Activated B cell treated with CpG ODN at 0.5 μM for 24 hours (primary cell): ENCODE measurements at regions not wholly inside any gene's neighbourhood (a gene's known extent, or its start where the extent isn't known, plus 50 kb on each side); places are given as distances from the start of the nearest gene placed in this dataset.

Source experiments
- ATAC-seq: fragments of 200-7000 bp; cut with Tn5 transposase; one replicate; pipeline ENCODE4 v1.10.0; 2021; ENCODE audit warnings: low read depth, mild to moderate bottlenecking, moderate library complexity
- CTCF ChIA-PET: fragments of 350-600 bp; sonication (Branson Sonifier 250); formaldehyde crosslinking; loops from one replicate; lab custom pipeline; 2021; ENCODE audit warnings: antibody characterized with exemption; lab: Charles Lee
- POLR2A ChIA-PET: fragments of 350-600 bp; sonication (Branson Sonifier 250); formaldehyde crosslinking; loops from one replicate; lab custom pipeline; 2021; ENCODE audit warnings: antibody characterized with exemption; lab: Charles Lee
- DNase-seq: peaks from one replicate; pipeline ENCODE4 v3.0.0; 2022
- H3K27ac Mint-ChIP-seq: one replicate; pipeline ENCODE4 v1.8.0; 2020; ENCODE audit warnings: mixed read lengths
- H3K27me3 Mint-ChIP-seq: one replicate; pipeline ENCODE4 v1.8.0; 2021; ENCODE audit warnings: mixed read lengths
- H3K36me3 Mint-ChIP-seq: one replicate; pipeline ENCODE4 v1.8.0; 2021; ENCODE audit warnings: low read depth, mixed read lengths
- H3K4me1 Mint-ChIP-seq: one replicate; pipeline ENCODE4 v1.8.0; 2021; ENCODE audit warnings: mixed read lengths
- H3K4me3 Mint-ChIP-seq: one replicate; pipeline ENCODE4 v1.8.0; 2020; ENCODE audit warnings: mild to moderate bottlenecking, mixed read lengths
- H3K9me3 Mint-ChIP-seq: one replicate; pipeline ENCODE4 v1.8.0; 2020; ENCODE audit warnings: mixed read lengths
- intact Hi-C: fragments of 100-400 bp; cut with micrococcal nuclease; formaldehyde crosslinking; loops from one replicate; pipeline ENCODE4 v1.15.1; 2024
- TF ChIP-seq, protein P1 (sequence below): fragments of 200-600 bp; IDR thresholded peaks from one replicate; pipeline ENCODE4 v1.8.0; 2022; ENCODE audit warnings: antibody characterized with exemption, mild to moderate bottlenecking

DNA sequence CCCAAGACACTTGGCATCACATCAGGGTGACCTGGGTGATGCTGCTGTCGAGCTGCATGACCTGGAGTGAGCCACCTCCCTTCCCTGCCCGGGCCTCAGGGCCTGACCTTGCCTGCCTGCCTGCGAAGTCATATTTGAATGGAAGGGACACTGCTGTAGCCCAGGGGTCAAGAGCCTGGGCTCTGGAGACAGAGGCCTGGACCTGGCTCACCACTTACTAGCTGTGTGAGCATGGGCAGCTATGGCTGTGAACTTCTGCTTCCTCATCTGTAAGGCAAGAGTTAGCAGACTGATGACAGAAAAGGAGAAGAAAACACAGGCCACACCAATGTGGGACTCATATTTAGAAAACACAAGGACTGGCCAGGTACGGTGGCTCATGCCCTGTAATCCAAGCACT, 118.7 kb downstream of the ZFP36L2 start:
- Mint-ChIP-seq H3K9me3 (peaks cover 2% of the 10 kb centered on the region), H3K27me3 (no peaks in the 10 kb centered on the region), H3K27ac (peak overlapping the region; percentile 85), H3K4me1 (peaks cover 65% of the 10 kb centered on the region), H3K36me3 (no peaks in the 10 kb centered on the region), H3K4me3 (peak overlapping the region; percentile 60)
- POLR2A ChIA-PET = interaction anchor here (0.6 to 2.1 kb wide), 4 partner anchors 61 to 146 kb away, joined by 3 to 7 read pairs (median 6); partner anchors contain the start of gene ZFP36L2
- intact Hi-C loops = loop anchor here (1.0 to 5.0 kb wide), 9 partner anchors 23 to 296 kb away; no protein-coding TSS in a partner anchor
- peak; percentile 55 for ATAC-seq
- TF ChIP-seq, protein P1, sequence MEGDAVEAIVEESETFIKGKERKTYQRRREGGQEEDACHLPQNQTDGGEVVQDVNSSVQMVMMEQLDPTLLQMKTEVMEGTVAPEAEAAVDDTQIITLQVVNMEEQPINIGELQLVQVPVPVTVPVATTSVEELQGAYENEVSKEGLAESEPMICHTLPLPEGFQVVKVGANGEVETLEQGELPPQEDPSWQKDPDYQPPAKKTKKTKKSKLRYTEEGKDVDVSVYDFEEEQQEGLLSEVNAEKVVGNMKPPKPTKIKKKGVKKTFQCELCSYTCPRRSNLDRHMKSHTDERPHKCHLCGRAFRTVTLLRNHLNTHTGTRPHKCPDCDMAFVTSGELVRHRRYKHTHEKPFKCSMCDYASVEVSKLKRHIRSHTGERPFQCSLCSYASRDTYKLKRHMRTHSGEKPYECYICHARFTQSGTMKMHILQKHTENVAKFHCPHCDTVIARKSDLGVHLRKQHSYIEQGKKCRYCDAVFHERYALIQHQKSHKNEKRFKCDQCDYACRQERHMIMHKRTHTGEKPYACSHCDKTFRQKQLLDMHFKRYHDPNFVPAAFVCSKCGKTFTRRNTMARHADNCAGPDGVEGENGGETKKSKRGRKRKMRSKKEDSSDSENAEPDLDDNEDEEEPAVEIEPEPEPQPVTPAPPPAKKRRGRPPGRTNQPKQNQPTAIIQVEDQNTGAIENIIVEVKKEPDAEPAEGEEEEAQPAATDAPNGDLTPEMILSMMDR = no peak
- CTCF ChIA-PET = interaction anchor here (0.6 to 0.8 kb wide), 2 partner anchors 121 to 418 kb away, joined by 3 to 4 read pairs; no protein-coding TSS in a partner anchor
- DNase-seq = no peak

DNA sequence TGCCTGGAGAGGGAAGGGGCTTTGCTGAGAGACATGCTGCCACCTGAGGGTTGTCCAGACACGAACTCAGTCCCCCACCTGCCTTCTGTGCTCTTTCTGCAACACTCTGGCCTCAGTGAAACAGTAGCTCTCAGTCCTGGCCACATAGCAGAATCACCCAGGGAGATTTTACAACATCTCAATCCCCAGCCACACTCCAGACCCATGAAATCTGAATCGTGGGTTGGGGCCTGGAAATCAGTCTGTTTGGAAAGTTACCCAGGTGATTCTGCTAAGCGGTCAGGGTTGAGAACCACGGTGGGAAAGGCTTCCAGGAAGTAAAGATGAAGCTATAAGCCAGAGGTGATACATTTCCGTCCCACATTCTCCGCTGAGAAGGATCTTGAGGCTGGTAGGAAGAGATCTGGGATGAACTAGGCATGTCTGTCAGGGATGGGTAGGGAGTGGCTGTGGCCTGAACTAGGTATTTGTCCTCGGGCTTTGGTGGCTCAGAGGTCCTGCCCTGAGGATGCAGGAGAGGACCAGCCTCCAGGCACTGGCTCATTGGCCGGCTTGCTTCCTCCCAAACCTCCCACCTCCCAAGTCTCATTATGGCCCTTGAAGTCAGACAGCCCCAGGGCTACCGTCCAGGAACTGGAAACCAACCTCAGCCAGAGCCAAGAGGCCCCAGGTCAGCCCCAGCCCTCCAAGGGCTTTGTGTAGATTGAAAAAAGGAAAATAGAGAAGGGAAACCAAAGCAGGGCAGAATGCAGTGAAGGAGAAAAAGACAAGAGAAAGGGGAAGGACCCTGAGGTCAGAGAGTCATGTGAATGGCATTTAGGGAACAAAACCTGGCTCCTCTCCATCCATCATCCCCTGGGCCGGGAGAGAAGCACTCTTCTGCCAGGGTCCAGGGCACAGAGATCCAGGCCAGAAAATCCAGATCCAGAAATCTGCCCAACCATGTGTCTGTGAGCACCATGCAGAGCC, 119.6 kb downstream of the ZFP36L2 start:
- ChIA-PET POLR2A (interaction anchor here (0.7 to 2.1 kb wide), 10 partner anchors 25 to 354 kb away, joined by 3 to 10 read pairs (median 4); partner anchors contain the start of gene ZFP36L2), CTCF (interaction anchor here (0.6 to 1.6 kb wide), 7 partner anchors 10 to 433 kb away, joined by 3 to 7 read pairs (median 3); no protein-coding TSS in a partner anchor)
- Mint-ChIP-seq H3K27ac (peak overlapping the region; percentile 85), H3K9me3 (peaks cover 2% of the 10 kb centered on the region), H3K36me3 (no peaks in the 10 kb centered on the region), H3K4me3 (peak overlapping the region; percentile 60), H3K4me1 (peaks cover 65% of the 10 kb centered on the region), H3K27me3 (no peaks in the 10 kb centered on the region)
- DNase-seq (no peak), ATAC-seq (peak; percentile 70)
- intact Hi-C loops = loop anchor here (1.0 to 5.0 kb wide), 9 partner anchors 24 to 296 kb away; no protein-coding TSS in a partner anchor
- TF ChIP-seq, protein P1 = no peak

DNA sequence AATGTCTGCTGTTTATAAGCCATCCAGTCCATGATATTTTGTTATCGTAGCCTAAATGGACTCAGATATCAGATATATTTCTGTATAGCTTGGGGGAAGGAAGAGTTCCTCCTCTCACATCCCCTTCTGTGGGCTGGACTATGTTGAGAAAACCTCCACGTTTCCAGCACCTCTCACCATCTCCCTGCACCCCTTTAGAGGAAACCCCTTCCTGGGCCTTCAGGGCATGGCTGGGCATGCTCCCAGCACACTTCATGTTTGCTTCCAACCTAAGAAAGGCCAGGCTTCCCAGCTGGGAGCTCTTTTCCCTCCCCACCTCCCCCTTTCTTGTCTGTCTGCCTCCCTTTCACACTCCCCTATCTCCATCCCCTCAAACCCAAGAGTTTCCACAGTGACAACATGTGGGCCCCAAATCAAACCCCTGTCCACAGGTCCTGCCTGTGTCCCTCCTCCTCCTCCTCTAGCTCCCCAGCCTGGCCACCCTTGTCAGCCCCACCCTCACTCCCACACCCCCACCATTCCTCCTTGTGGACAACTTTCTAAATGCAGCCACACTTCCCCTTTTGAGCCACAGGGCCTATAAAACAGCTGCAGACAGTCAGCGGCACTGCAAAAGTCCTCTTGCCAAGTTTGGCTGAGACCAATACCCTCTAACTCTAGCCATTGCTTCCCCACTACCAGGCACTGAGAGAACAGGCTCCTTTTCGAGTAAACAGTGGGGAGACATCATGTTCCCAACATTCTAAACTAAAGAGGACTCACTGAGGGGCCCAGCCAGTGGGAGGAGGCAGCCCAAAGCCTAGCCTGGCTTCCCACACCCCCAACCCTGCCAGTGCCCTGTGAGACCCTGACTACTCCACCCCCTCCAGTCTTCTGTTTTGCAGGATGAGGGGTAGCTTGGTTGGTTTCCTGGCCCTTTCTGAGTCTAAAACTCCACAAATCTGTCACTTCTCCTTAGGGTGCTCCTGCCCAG, 120.5 kb downstream of the ZFP36L2 start:
- H3K9me3 Mint-ChIP-seq = peaks cover 2% of the 10 kb centered on the region
- DNase-seq = no peak
- ATAC-seq = peak; percentile 67
- TF ChIP-seq, protein P1 = no peak
- H3K4me1 Mint-ChIP-seq = peaks cover 65% of the 10 kb centered on the region
- peak overlapping the region; percentile 85 for H3K27ac Mint-ChIP-seq
- no peaks in the 10 kb centered on the region for H3K27me3 Mint-ChIP-seq
- H3K36me3 Mint-ChIP-seq = no peaks in the 10 kb centered on the region
- POLR2A ChIA-PET = interaction anchor here (0.7 to 1.3 kb wide), 9 partner anchors 25 to 353 kb away, joined by 3 to 10 read pairs (median 4); partner anchors contain the start of gene ZFP36L2
- H3K4me3 Mint-ChIP-seq = peak overlapping the region; percentile 60
- CTCF ChIA-PET = interaction anchor here (0.6 to 1.6 kb wide), 6 partner anchors 11 to 434 kb away, joined by 3 to 7 read pairs (median 4); no protein-coding TSS in a partner anchor
- intact Hi-C loops = loop anchor here (2.0 to 5.0 kb wide), 6 partner anchors 25 to 186 kb away; no protein-coding TSS in a partner anchor

DNA sequence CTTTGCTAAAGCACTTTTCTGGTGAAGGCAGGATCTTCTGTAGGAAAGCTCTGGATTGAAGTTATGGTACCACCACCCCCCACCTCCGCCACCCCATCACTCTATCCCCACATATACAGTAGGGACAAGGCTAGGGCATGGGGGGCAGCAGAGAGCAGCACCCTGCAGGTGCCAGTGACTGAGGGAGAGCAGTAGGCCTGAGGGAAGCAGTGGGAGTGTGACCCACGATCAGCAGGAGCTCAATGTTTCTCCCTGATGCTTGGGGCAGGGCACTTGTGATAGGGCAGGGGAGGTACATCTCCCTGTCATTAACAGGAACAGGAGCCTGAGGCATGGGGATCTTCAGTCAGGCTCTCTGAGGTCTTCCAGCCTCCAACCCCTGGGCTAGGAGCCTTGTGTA, 121.6 kb downstream of the ZFP36L2 start:
- H3K4me3 Mint-ChIP-seq = no peak overlapping the region
- ChIA-PET CTCF (no interaction called here), POLR2A (no interaction called here)
- TF ChIP-seq, protein P1 = no peak
- peaks cover 2% of the 10 kb centered on the region for H3K9me3 Mint-ChIP-seq
- ATAC-seq = no peak
- peaks cover 57% of the 10 kb centered on the region for H3K4me1 Mint-ChIP-seq
- no peaks in the 10 kb centered on the region for H3K36me3 Mint-ChIP-seq
- no peaks in the 10 kb centered on the region for H3K27me3 Mint-ChIP-seq
- H3K27ac Mint-ChIP-seq = peak overlapping the region; percentile 85
- intact Hi-C loops = loop anchor here (5.0 kb wide), 3 partner anchors 127 to 188 kb away; no protein-coding TSS in a partner anchor
- DNase-seq = no peak
